HUES64 (cell line): ENCODE measurements at regions not wholly inside any gene's neighbourhood (a gene's known extent, or its start where the extent isn't known, plus 50 kb on each side); places are given as distances from the start of the nearest gene placed in this dataset.

Experiments used
- H3K27ac ChIP-seq: 2 replicates; pipeline ENCODE4 v1.7.0; 2013; ENCODE audit warnings: low read depth, low read length, inconsistent platforms
- H3K27me3 ChIP-seq: 2 replicates; pipeline ENCODE4 v1.6.1; 2013; ENCODE audit warnings: mild to moderate bottlenecking, low read length; ENCODE audit not compliant: insufficient read depth
- H3K36me3 ChIP-seq: 2 replicates; pipeline ENCODE4 v1.6.1; 2013; ENCODE audit warnings: mild to moderate bottlenecking, low read length; ENCODE audit not compliant: insufficient read depth
- H3K4me1 ChIP-seq: 2 replicates; pipeline ENCODE4 v1.6.1; 2013; ENCODE audit warnings: mild to moderate bottlenecking, low read length, moderate library complexity; ENCODE audit not compliant: insufficient read depth
- H3K4me3 ChIP-seq: 2 replicates; pipeline ENCODE4 v1.5.1; 2013; ENCODE audit warnings: mild to moderate bottlenecking, low read length, moderate library complexity
- H3K9ac ChIP-seq: 2 replicates; pipeline ENCODE4 v1.6.1; 2013; ENCODE audit warnings: mild to moderate bottlenecking, low read depth, low read length
- H3K9me3 ChIP-seq: 2 replicates; pipeline ENCODE4 v1.6.1; 2013; ENCODE audit warnings: low read depth, low read length; ENCODE audit not compliant: insufficient read depth
- WGBS: fragments of 150-250, 120-280 bp; methylation state at CpG from one replicate; pipeline ENCODE4 v1.1.7; 2013; ENCODE audit warnings: missing lambda C conversion rate; 5-methylcytosine and 5-hydroxymethylcytosine counted together

DNA sequence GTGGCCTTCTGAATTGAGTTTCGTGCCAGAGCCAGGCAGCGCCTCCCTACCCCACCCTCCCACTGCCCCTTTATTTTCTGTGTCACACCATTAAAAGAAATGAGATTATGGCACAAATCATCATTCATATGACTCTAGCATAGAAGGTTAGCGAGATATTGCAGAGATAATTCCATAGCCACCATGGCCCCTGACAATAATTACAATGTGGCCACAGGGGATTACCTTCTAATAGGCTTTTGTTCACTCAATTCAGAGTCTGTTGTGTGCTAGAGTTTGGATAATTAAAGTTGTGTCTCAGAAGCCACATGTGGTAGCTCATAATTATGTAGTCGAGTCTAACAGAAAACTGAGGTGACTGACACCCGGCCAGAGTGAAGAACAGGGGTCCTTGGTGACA is 428.1 kb downstream of the ARHGEF28 start:
- no peaks in the 10 kb centered on the region for H3K27me3 ChIP-seq
- no peak overlapping the region for H3K27ac ChIP-seq
- no peak overlapping the region for H3K4me3 ChIP-seq
- H3K9ac ChIP-seq: no peak overlapping the region
- no peaks in the 10 kb centered on the region for H3K36me3 ChIP-seq
- no peaks in the 10 kb centered on the region for H3K9me3 ChIP-seq
- WGBS: 93% methylated on average over 5 of the region's 5 CpGs
- H3K4me1 ChIP-seq: peaks cover 15% of the 10 kb centered on the region; the same call in 1 of the 2 replicates

DNA sequence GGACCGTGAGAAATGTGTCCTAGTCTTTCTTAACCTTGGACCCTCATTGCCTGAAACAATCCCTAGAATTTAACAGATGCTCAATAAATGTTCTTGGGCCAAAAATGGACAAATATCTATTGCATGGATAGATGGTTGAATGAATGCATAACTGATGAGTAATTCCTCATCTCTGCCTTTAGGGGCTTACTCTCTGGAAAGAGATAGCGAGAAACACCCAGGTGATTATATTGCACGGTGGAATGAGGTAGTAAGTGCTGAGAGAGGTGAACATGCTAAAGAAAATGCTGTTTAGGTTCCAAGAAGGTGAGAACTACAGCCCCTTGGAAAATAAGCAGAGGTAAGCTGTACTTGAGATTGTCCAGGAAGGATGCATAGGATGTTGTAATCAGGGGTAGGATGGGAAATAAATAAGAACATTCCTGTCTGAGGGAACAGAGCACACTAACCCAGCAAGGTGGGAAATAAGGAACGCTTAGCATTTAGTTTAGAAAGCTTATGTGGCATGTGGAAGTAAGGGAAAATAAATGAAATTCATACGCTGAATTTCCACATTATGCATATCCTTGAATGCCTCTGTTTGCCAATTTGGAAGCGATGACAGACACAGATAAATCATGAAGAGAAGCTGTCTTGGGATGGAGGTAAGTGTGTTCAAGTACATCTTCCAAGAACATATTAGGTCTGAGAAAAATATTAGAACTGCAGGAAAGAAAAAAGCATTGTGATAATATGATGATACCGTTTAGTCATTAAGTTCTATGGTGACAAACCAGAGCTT is 426.6 kb downstream of the ARHGEF28 start:
- Histone ChIP-seq H3K9me3 (no peaks in the 10 kb centered on the region), H3K4me3 (no peak overlapping the region), H3K27me3 (no peaks in the 10 kb centered on the region), H3K36me3 (no peaks in the 10 kb centered on the region), H3K27ac (no peak overlapping the region), H3K4me1 (peaks cover 15% of the 10 kb centered on the region; the same call in 1 of the 2 replicates), H3K9ac (no peak overlapping the region)
- whole genome bisulfite sequencing: 93% methylated on average over 7 of the region's 7 CpGs

DNA sequence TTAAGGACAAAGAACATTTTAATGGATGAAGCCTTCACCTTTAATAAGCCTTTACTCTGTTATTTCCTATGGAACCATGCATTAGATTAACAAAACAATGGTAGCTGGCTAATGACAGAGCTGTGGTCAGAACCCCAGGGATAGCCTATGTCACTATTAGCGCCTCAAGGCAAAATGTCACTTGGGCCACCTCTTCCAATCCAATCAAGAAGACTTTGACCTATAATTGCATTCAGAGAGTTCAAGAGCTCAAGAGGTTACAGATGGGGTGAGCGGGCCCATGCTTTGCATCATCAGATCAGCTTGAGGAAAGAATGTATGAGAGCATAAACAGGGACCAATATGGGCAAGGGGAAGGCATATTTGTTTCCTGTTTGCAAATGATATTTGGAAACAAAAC is 425.1 kb downstream of the ARHGEF28 start:
- Histone ChIP-seq H3K9ac (no peak overlapping the region), H3K27me3 (no peaks in the 10 kb centered on the region), H3K9me3 (no peaks in the 10 kb centered on the region), H3K27ac (no peak overlapping the region), H3K4me1 (peaks cover 15% of the 10 kb centered on the region; the same call in 1 of the 2 replicates), H3K4me3 (no peak overlapping the region), H3K36me3 (no peaks in the 10 kb centered on the region)
- 92% methylated on average over 2 of the region's 2 CpGs for WGBS

DNA sequence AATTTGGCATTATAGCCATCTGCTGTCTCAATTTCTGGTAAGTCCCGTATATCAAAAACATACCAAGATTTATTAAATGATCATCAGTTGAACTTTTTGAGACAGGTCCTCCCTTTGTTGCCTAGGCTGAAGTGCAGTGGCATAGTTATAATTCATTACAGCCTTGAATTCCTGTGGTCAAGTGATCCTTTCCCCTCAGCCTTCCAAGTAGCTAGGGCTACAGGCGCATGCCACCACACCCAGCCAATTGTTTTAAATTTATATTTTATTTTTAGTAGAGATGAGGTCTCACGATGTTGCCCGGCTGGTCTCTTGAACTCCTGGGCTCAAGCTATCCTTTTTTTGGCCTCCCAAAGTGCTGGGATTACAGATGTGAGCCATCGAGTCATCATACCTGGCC is 418.9 kb downstream of the ARHGEF28 start:
- H3K9me3 ChIP-seq: no peaks in the 10 kb centered on the region
- no peak overlapping the region for H3K27ac ChIP-seq
- no peak overlapping the region for H3K4me3 ChIP-seq
- no peaks in the 10 kb centered on the region for H3K27me3 ChIP-seq
- WGBS: 99% methylated on average over 4 of the region's 5 CpGs
- no peak overlapping the region for H3K9ac ChIP-seq
- no peaks in the 10 kb centered on the region for H3K36me3 ChIP-seq
- H3K4me1 ChIP-seq: no peaks in the 10 kb centered on the region

DNA sequence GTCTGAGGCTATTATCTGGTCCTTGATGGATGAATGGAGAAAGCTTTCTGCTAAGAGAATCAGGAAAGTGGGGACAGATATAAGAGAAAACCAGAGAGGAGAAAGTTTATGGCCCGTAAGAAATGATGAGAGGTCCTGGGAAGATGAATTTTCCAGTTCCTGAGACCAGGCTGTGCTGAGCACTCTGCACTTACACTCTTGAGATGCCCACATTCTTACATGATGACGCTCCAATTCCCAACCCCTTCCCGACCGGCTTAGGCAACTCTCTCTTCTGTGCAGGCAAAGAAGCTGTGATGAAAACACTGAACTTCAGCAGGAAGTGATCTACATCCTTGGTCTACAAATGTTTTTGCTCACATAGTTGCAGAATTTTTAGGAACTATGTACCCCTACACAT is 417.0 kb downstream of the ARHGEF28 start:
- Histone ChIP-seq H3K9me3 (no peaks in the 10 kb centered on the region), H3K4me1 (no peaks in the 10 kb centered on the region), H3K9ac (no peak overlapping the region), H3K4me3 (no peak overlapping the region), H3K36me3 (no peaks in the 10 kb centered on the region), H3K27ac (no peak overlapping the region), H3K27me3 (no peaks in the 10 kb centered on the region)
- 92% methylated on average over 4 of the region's 4 CpGs for WGBS

DNA sequence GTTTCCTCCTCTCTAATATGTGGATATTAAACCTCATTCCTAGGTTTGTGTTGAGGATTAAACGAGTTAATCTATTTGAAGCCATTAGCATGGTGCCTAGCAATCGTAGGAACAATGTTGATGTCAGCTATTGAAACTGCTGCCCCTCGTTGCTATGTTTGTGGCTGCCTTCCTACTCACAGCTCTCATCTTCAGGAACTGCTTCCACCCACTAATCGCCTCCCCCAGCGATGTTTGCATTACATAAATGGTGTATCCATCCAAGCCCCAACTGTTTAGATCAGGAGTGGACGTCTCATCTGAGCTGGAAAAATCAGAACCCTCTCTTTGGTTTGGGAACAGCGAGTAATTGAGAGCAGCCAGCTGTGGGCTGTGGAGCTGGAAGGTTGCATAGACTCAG is 416.6 kb downstream of the ARHGEF28 start:
- WGBS: 92% methylated on average over 7 of the region's 7 CpGs
- Histone ChIP-seq H3K4me1 (no peaks in the 10 kb centered on the region), H3K9ac (no peak overlapping the region), H3K36me3 (no peaks in the 10 kb centered on the region), H3K9me3 (no peaks in the 10 kb centered on the region), H3K27me3 (no peaks in the 10 kb centered on the region), H3K4me3 (no peak overlapping the region), H3K27ac (no peak overlapping the region)

DNA sequence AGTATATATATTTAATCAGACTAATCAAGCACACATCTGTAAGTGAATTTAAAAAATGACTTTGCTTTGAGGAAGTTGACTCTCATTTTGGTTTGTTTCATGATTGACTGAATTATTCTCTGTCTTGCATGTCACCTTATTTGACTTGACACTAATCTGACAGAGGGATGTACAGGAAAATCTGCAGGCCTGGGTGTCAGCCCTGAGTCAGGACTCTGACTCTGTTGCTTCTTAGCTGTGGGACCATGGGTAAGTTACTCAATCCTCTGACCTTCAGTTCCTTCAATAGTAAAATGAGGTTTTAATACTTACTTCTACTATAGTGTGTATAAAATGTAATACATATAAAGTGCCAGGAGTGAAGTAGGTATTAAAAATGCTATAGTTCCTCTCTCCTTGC is 415.9 kb downstream of the ARHGEF28 start:
- Histone ChIP-seq H3K36me3 (no peaks in the 10 kb centered on the region), H3K27ac (no peak overlapping the region), H3K27me3 (no peaks in the 10 kb centered on the region), H3K4me1 (no peaks in the 10 kb centered on the region), H3K9me3 (no peaks in the 10 kb centered on the region), H3K9ac (no peak overlapping the region), H3K4me3 (no peak overlapping the region)

DNA sequence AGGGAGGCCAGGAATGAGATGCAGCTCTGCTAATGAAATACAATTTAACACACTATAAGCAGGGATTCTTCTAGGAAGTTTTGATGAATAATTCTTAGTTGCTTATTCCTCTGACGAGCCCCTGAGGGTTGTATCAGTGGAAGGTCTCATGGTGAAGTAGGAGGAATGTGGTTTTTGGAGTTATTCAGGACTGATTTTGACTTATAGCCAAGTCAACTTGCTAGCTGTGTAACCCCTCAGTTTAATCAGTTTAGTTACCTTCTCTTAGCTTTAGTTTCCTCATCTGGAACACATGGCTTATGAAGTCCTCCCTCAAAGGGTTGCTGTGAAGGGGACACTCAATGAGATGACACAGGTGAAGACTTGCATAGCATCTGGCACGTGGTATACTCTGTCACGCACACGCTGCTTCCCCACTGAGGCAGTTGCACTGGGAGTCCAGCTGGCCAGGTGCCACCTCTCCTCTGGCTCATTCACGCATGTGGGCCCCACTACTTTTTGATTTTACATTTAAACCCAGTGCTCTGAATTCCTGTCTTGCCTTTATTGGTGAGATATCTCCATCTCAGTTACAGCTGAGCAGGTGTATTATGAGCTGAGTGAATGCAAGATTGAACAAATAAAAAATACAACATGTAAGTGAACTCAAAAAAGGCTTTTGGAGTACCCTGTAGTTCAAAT is 415.0 kb downstream of the ARHGEF28 start:
- H3K36me3 ChIP-seq: no peaks in the 10 kb centered on the region
- H3K9ac ChIP-seq: no peak overlapping the region
- no peaks in the 10 kb centered on the region for H3K4me1 ChIP-seq
- 84% methylated on average over 5 of the region's 5 CpGs for WGBS
- no peak overlapping the region for H3K4me3 ChIP-seq
- H3K9me3 ChIP-seq: no peaks in the 10 kb centered on the region
- no peaks in the 10 kb centered on the region for H3K27me3 ChIP-seq
- H3K27ac ChIP-seq: no peak overlapping the region

DNA sequence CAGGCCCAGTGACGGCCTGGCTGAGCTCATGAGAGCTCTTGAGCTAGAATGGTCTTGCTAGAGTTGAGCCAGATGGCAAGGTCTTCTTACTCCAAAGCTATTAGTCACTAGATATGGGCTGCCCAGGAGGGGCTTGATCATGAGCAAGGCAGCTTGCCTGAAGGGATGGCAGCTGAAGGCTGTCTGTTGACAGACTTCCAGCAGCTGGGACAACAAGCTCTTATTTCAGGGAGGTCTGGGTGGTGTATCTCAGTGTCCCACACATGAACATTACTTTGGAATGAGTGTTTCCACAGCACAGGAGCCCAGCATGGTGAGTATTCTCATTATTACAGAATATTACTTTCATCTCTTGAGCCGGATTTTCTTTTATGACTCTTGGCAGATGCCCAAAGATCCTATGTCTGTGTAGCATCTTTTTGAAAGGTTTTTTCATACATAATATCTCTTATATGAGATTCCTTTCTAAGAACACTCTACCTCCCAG is 414.1 kb downstream of the ARHGEF28 start:
- Histone ChIP-seq H3K9me3 (no peaks in the 10 kb centered on the region), H3K9ac (no peak overlapping the region), H3K4me1 (no peaks in the 10 kb centered on the region), H3K4me3 (no peak overlapping the region), H3K36me3 (no peaks in the 10 kb centered on the region), H3K27me3 (no peaks in the 10 kb centered on the region), H3K27ac (no peak overlapping the region)
- WGBS: 85% methylated on average over 2 of the region's 2 CpGs

DNA sequence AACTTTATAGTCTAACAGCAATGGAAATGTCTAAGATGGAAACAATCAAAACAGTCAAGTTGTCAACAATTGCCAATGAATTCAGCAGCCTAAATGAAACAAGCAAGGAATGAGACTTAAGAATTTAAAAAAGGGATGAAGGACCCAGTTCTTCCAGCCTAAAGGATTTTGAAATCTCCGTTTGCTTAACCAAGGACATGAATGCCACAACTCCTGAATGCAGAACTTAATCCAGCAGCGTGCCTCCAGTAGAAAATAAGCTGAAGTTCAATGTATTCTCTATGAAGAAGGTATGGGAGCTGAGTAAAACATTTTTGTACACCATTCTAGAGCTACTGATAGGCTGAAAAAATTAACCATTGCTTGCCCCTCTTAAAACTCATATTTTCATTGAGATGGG is 411.3 kb downstream of the ARHGEF28 start:
- 87% methylated on average over 2 of the region's 2 CpGs for WGBS
- Histone ChIP-seq H3K4me3 (no peak overlapping the region), H3K27me3 (no peaks in the 10 kb centered on the region), H3K9me3 (no peaks in the 10 kb centered on the region), H3K4me1 (no peaks in the 10 kb centered on the region), H3K9ac (no peak overlapping the region), H3K36me3 (no peaks in the 10 kb centered on the region), H3K27ac (no peak overlapping the region)

DNA sequence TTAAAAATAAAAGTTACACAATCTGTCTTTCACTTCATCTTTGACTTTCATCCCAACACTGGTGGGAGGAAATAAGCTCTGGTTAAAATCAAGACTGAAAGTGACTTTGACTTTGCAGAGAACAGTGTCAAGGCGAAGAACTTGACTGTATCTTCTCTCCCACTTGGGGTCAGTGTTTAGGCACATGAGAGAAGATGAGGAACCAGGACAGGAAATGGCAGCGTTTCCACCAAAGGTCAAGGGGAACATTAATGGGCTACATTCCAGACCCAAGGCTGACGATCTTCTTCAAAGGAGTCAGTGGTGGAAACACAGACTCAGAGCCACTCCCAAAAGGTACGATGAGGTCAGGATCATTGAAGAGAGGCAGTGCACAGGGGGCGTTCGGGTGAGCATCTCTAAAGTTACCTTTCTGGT is 409.5 kb downstream of the ARHGEF28 start:
- Histone ChIP-seq H3K4me1 (no peaks in the 10 kb centered on the region), H3K36me3 (no peaks in the 10 kb centered on the region), H3K9me3 (no peaks in the 10 kb centered on the region), H3K9ac (no peak overlapping the region), H3K27me3 (no peaks in the 10 kb centered on the region), H3K4me3 (no peak overlapping the region), H3K27ac (no peak overlapping the region)
- 59% methylated on average over 6 of the region's 6 CpGs for WGBS
